GM12878 (cell line): ENCODE measurements at regions not wholly inside any gene's neighbourhood (a gene's known extent, or its start where the extent isn't known, plus 50 kb on each side); places are given as distances from the start of the nearest gene placed in this dataset.

Experiments
- CEBPB ChIP-seq, 2 experiments: fragments of 150-350 bp in 1 of 2; IDR thresholded peaks; 2 replicates each; pipeline ENCODE4 v1.6.1; 2012 to 2014; ENCODE audit warnings: low read depth in 2 of 2, low read length in 2 of 2, borderline replicate concordance in 1 of 2, inconsistent platforms in 1 of 2
- HDAC2 ChIP-seq: fragments of 200-600 bp; sonication (generic); IDR thresholded peaks from 2 replicates; pipeline ENCODE4 v1.6.1; 2017
- MTA2 ChIP-seq: fragments of 450-650 bp; IDR thresholded peaks from 2 replicates; pipeline ENCODE4 v1.6.1; 2016; ENCODE audit warnings: low read depth, mild to moderate bottlenecking, moderate library complexity
- PAX5 ChIP-seq: IDR thresholded peaks from 2 replicates; pipeline ENCODE4 v1.6.1; 2011; ENCODE audit warnings: low read depth, low read length, borderline replicate concordance
- PBX3 ChIP-seq: IDR thresholded peaks from 2 replicates; pipeline ENCODE4 v1.6.1; 2011; ENCODE audit warnings: mild to moderate bottlenecking, low read depth, low read length, moderate library complexity; ENCODE audit not compliant: insufficient replicate concordance
- PKNOX1 ChIP-seq: fragments of 450-650 bp; IDR thresholded peaks from 2 replicates; pipeline ENCODE4 v1.6.1; 2016; ENCODE audit warnings: mild to moderate bottlenecking
- RCOR1 ChIP-seq: conservative IDR thresholded peaks from 2 replicates; pipeline ENCODE4 v1.6.1; 2012; ENCODE audit warnings: low read depth, low read length, improper control_type of control experiment
- REST ChIP-seq: IDR thresholded peaks from 2 replicates; pipeline ENCODE4 v1.6.1; 2012; ENCODE audit warnings: mild to moderate bottlenecking, low read depth, low read length
- SPI1 ChIP-seq: IDR thresholded peaks from 2 replicates; pipeline ENCODE4 v1.6.1; 2011; ENCODE audit warnings: low read depth, mild to moderate bottlenecking, low read length, moderate library complexity, borderline replicate concordance; ENCODE audit not compliant: insufficient read depth

- TF ChIP-seq REST (no peak), MTA2 (no peak), PAX5 (no peak), HDAC2 (no peak), SPI1 (no peak), PBX3 (no peak), CEBPB (IDR thresholded peaks at IDR 0.05; ENCODE audit: borderline replicate concordance in 1 of 2, low read depth in 2 of 2, low read length in 2 of 2) (no peak), PKNOX1 (no peak), RCOR1 (no peak)
Observed at GRCh38 chr6:28734443-28734959, 189.3 kb downstream of the TRIM27 start (continued).
